HG03575 (cell line): ENCODE measurements at regions not wholly inside any gene's neighbourhood (a gene's known extent, or its start where the extent isn't known, plus 50 kb on each side); places are given as distances from the start of the nearest gene placed in this dataset.

Experiments
- ATAC-seq: cut with Tn5 transposase; IDR thresholded peaks from one replicate; pipeline ENCODE4 v1.9.1; 2021; ENCODE audit not compliant: unreplicated experiment, insufficient number of reproducible peaks, low FRiP score; ENCODE audit errors: extremely low read depth

- ATAC-seq, result no peak
Measured at GRCh38 chr2:149826471-149827125, 239.0 kb upstream of the MMADHC start.

- ATAC-seq, result no peak
Measured at GRCh38 chr2:149825473-149825872, 237.9 kb upstream of the MMADHC start.

- no peak for ATAC-seq
Measured at GRCh38 chr2:149824136-149824535, 236.6 kb upstream of the MMADHC start.

GRCh38 chr2:149819356-149819957, 231.9 kb upstream of the MMADHC start:
- ATAC-seq, result no peak

- no peak for ATAC-seq
Measured at GRCh38 chr2:149816756-149817551, 229.4 kb upstream of the MMADHC start.

GRCh38 chr2:149815941-149816340, 228.4 kb upstream of the MMADHC start:
- ATAC-seq, result no peak

GRCh38 chr2:149814901-149815300, 227.3 kb upstream of the MMADHC start:
- ATAC-seq, result no peak

GRCh38 chr2:149814049-149814448, 226.5 kb upstream of the MMADHC start:
- ATAC-seq, result no peak

GRCh38 chr2:149808556-149808955, 221.0 kb upstream of the MMADHC start:
- ATAC-seq, result no peak

GRCh38 chr2:149806651-149807050, 219.1 kb upstream of the MMADHC start:
- ATAC-seq, result no peak

GRCh38 chr2:149800624-149801542, 213.3 kb upstream of the MMADHC start:
- no peak for ATAC-seq

GRCh38 chr2:149799013-149799705, 211.6 kb upstream of the MMADHC start:
- ATAC-seq, result no peak

- no peak for ATAC-seq
Measured at GRCh38 chr2:149797030-149797429, 209.5 kb upstream of the MMADHC start.

GRCh38 chr2:149789549-149789948, 202.0 kb upstream of the MMADHC start:
- ATAC-seq, result no peak

- no peak for ATAC-seq
Measured at GRCh38 chr2:149787206-149787605, 199.6 kb upstream of the MMADHC start.

- no peak for ATAC-seq
Measured at GRCh38 chr2:149783284-149783683, 195.7 kb upstream of the MMADHC start.

GRCh38 chr2:149782572-149782971, 195.0 kb upstream of the MMADHC start:
- no peak for ATAC-seq

- no peak for ATAC-seq
Measured at GRCh38 chr2:149781263-149781808, 193.8 kb upstream of the MMADHC start.
